DMS 273 treated with DMSO at 0.1 percent for 48 hours (cell line): ENCODE measurements at regions not wholly inside any gene's neighbourhood (a gene's known extent, or its start where the extent isn't known, plus 50 kb on each side); places are given as distances from the start of the nearest gene placed in this dataset.
"Not testable (repeated sequence)": the region's sequence is repeated elsewhere in the genome, so short reads cannot be mapped to it uniquely, and the experiment has no call there.

ENCODE experiments used
- DNase-seq: peaks from one replicate; lab custom pipeline; 2025; lab: John Stamatoyannopoulos, UW

- DNase-seq: no peak
Measured at GRCh38 chr6:814378-815347, 121.7 kb upstream of the EXOC2 start.

- DNase-seq: no peak
Measured at GRCh38 chr6:811831-812230, 118.9 kb upstream of the EXOC2 start.

GRCh38 chr6:811191-811590 lies 118.3 kb upstream of the EXOC2 start:
- no peak for DNase-seq

DNA sequence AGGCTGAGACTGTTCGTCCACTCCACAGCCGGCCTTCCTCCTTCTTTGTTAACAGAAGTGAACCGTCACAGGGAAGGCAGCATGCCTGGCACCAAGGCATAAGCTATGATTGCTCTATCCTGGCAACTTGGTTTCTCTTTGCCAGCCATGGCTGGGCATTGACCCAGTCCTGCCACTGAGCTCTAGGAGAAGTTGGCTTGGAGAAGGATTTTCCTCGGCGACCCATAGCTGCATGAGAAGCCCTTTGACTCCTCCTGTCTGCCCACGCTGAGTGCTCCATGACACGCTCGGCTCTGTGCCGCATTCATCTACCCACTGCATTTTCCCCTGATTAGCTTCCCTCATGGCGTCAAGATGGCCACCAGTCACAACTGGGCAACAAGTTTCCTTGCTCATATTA lies 111.8 kb upstream of the EXOC2 start:
- no peak for DNase-seq

DNA sequence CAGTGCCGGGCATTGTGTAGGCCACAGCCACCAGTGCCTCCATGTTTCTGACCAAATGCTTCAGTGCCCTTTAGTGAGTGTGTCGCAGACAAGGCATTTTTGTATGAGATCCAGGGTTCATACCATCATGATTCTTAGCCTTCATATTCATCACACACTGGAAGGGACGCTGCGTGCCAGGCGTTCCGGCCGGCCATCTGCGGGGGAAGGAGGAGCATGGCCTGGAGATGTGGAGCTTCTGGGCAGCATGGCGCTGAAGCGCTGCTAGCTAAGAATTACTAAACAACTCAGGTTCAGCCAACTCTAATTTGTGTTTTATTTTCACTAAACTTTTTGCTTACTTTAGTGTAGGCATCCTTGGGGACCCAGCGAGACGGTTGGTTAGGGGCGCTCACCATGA lies 111.4 kb upstream of the EXOC2 start:
- no peak for DNase-seq

- DNase-seq: no peak
Measured at GRCh38 chr6:803191-803977, 110.4 kb upstream of the EXOC2 start.

DNA sequence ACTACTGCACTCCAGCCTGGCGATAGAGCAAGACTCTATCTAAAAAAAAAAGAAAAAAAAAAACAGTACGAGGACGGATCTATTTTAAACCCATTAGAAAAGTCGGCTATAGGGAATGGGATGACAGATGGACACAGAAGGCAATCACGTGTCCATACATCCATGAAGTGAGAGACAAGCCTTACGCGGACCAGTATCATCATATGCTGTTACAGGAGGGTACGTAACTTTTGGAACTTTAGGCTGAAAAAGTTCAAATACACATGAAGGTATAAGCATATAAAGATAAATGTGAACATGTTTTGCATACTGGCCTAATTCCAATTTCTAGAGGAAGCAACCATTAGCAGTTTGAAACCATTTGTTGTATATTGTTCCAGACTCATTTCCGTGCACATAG lies 109.8 kb upstream of the EXOC2 start:
- DNase-seq: no peak

- not testable (repeated sequence) for DNase-seq
Measured at GRCh38 chr6:802223-802622, 109.3 kb upstream of the EXOC2 start.

DNA sequence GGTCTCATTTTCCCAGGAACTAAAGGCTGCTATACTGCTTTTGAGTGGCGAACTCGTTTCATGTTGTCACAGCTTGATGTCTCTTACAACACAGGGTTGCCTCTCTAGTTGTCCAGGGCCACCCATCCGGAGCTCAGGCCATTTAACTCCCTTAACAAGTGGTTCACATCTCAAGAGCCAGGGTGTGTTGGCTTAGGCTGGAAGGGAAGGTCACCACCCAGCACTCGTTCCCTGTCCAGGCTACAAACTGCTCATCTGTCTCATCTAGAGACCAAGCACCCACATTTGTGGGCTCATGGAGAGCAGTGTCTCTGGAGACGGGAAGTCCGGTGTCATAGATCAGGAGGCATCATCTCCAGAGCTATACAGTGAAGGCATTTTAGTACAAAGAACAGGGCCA lies 106.8 kb upstream of the EXOC2 start:
- DNase-seq: no peak

DNA sequence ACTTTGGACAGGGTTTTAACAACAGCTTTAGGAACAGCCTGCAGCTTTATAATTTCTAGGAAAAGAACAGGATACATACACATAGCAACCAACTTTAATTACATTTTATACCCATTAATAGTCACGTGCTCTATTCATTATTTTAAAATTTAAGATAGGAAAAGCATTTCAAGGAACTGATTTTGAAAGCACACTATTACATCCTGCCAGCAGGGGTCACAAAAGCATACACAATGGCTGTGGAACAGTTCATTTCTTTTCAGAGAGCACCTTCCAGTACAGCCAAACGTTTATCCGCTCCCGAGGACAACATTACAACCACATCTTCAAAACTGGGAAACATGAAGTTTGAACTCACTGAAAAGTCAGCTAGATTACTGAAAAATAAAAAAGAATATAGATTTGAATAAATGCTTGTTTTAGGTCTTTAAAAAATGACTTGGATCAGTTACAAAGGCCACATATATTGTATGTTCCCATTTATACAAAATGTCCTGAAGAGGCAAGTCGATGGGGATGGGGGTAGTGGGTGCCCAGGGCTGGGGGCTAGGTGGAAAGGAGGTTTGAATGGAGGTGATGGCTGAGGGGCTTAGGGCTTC lies 104.6 kb upstream of the EXOC2 start:
- DNase-seq: peak; percentile 15

- DNase-seq: no peak
Measured at GRCh38 chr6:795046-795685, 102.2 kb upstream of the EXOC2 start.

DNA sequence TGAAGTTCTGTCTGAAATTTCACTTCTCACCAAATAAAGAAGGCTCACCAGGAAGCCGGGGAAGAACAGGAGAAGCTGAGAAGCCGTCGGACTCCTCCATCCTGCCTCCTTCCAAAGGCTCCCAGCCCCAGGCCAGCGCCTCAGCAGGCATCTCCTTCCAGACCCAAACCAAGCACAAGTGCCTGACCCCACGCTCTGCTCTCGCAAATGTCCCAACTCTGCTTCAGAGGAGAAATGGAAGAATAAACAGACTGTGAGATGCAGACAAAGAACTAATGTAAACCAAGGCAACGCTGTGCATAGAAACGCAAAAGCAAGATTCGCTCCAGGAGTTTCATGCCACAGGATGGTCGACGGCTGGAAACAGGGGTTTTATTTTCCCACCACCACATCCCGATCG lies 100.3 kb upstream of the EXOC2 start:
- no peak for DNase-seq

DNA sequence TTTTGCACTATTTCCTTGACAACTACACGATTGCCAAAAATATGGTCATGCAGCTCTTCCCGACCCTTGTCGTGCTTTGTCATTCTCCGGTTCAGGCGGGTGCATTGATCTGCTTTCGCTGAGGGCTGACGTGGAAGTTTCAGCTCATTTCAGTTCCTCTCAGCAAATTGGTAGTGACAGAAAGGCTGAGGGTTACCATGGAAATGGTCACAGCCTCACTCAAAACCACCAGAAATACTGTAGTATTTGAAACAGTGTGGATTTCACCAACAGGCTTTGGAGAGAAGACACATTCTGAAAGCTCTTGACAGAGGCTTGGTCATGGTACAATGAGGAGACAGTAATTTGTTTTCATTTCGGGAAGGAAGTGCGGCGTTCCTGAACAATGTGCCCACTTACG lies 99.7 kb upstream of the EXOC2 start:
- DNase-seq: no peak

- no peak for DNase-seq
Measured at GRCh38 chr6:788058-788457, 95.1 kb upstream of the EXOC2 start.

DNA sequence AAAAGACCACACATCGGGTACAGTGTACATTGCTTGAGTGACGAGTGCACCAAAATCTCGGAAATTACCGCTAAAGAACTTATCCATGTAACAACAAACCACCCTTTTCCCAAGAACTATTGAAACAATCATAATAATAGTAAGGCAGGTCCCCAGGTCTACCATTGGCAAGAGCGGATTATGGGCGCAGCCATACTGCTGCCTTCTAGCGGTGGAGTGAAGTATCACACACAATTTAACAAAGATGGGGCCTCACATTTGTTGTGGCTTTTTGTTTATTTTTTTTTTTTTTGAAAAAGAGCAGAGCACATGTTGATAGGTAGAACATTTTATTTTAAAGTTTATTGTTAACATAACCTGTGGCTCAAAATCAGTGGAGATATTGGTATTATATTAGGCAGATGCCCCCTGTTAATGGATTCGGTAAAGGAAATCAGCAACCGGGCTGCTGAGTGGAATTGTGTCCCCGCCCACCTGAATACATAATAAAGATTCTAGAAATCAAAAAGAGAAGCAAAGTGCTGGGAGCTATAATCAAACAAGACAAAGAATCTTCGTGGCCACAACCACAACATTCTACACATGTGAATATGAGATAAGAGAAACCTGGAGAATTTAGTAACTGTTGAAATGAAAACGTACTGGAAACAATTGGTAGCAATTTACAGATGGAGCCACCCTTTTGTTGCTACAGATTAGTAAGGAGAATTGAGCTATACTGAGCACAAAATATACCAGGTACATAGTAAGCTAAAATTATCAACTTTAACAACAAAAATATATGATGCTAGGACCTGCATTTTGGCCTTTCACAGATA lies 94.2 kb upstream of the EXOC2 start:
- no peak for DNase-seq

DNA sequence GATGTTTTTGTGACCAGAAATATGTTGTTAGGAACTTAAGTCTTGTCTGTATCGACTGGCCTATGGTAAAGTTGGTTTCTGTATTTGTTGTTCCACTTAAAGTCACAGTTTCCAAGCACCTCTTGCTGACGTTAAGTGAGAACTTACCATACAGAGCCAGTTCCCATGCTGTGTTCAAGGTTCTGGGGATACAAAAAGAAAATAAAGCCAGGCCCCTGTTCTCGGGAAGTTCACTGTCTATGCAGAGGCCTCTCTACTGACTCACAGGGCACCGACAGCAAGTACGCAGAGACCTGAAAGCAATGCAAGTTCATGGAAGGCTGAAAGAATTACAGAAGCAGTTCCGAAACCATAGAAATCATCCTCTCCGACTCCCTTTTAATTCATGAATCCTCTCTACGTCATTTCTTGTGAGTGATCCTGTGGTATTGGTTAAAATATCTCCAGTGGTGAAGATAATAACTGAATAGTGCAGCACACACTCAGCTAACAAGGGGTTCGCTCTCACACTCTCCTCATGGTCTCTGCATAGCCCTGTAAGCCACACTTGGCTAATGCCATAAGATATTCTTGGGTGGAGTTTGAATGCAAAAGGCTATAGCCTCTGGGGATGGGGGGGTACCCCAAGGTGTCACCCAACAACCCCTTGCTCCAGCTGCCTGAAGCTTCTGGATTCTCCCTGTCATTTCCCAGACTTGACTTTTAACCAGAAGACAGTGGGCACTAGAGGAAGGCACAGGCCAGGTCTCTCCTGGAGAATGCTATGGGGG lies 91.2 kb upstream of the EXOC2 start:
- DNase-seq: no peak

DNA sequence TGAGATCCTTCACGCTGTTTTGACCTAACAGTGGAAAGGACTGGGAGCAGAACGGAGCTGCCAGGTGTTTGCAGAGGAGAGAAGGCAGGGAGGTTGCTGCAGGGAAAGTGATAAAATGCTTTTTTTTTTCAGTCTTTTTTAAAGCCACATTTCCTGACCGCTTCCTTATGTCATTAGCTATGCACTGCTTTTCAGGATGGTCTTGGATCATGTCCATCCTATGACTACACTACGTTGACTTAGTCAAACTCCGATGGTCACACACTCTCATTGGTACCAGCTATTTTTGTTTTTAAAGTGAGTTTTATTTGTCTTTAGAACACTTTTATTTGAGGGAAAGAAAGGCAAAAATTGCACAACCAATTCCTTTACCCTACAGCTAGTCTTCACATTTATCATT lies 89.2 kb upstream of the EXOC2 start:
- no peak for DNase-seq

- no peak for DNase-seq
Measured at GRCh38 chr6:781350-781961, 88.5 kb upstream of the EXOC2 start.

DNA sequence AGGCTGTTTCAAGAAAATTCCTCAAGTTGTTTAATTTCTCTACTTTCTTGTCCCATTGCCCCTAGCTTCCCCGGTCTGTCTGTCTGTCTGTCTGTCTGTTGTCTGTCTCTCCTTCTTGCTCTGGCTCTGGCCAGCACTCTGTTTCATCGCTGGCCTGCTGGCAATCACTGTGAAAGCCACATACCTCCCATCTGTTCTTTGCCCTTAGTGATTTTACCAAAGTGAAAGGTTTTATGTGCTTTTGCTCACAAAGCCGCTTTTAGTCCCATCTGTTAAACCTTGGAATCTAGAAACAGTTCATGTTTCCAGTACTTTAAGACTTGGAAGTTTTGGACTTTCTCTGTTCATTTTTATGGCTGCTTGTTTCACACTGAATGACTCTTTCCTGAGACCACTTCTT lies 87.8 kb upstream of the EXOC2 start:
- no peak for DNase-seq

DNA sequence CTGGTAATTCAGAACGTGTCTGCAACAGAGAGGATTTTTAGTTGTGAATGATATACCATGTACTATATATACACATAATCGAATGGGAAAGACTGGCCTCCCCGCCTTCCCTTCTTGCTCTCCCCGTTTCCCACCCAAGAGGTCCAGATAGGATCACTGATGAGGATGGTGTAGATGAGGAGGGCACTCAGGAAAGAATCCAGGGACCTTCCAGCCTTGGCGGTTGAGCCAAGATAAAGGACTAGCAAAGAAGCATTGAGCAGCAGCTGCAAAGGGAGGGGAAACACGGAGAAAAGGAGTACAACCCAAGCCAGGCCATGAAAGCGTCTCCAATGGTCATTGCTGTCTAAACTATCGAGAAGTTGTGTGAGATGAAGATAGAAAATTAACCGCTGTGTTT lies 84.0 kb upstream of the EXOC2 start:
- no peak for DNase-seq
